Activated T-helper 1 cell treated with Interleukin-2 at 50 U/mL for 16 hours (primary cell): ENCODE measurements at regions not wholly inside any gene's neighbourhood (a gene's known extent, or its start where the extent isn't known, plus 50 kb on each side); places are given as distances from the start of the nearest gene placed in this dataset.

Experiments used
- DNase-seq: peaks from one replicate; pipeline ENCODE4 v3.0.0-alpha.2; 2020; ENCODE audit warnings: low read depth

- no peak for DNase-seq
Measured at GRCh38 chr15:96524676-96525417, 194.3 kb downstream of the NR2F2 start.

- no peak for DNase-seq
Measured at GRCh38 chr15:96535148-96535547, 204.6 kb downstream of the NR2F2 start.

- no peak for DNase-seq
Measured at GRCh38 chr15:96538491-96538890, 208.0 kb downstream of the NR2F2 start.

GRCh38 chr15:96540283-96540682, 209.8 kb downstream of the NR2F2 start:
- DNase-seq, result no peak

- no peak for DNase-seq
Measured at GRCh38 chr15:96542130-96542770, 211.8 kb downstream of the NR2F2 start.

GRCh38 chr15:96544162-96544756, 213.8 kb downstream of the NR2F2 start:
- no peak for DNase-seq

GRCh38 chr15:96549136-96549535, 218.6 kb downstream of the NR2F2 start:
- DNase-seq, result no peak

- DNase-seq, result no peak
Measured at GRCh38 chr15:96551196-96551595, 220.7 kb downstream of the NR2F2 start.

GRCh38 chr15:96551722-96552121, 221.2 kb downstream of the NR2F2 start:
- DNase-seq, result no peak

GRCh38 chr15:96553006-96553405, 222.5 kb downstream of the NR2F2 start:
- DNase-seq, result no peak

- no peak for DNase-seq
Measured at GRCh38 chr15:96553451-96553850, 223.0 kb downstream of the NR2F2 start.

GRCh38 chr15:96553931-96554330, 223.4 kb downstream of the NR2F2 start:
- no peak for DNase-seq

- no peak for DNase-seq
Measured at GRCh38 chr15:96554541-96554940, 224.0 kb downstream of the NR2F2 start.

- no peak for DNase-seq
Measured at GRCh38 chr15:96559087-96559486, 228.6 kb downstream of the NR2F2 start.

- DNase-seq, result no peak
Measured at GRCh38 chr15:96559631-96560030, 229.1 kb downstream of the NR2F2 start.

- DNase-seq, result no peak
Measured at GRCh38 chr15:96560246-96560895, 229.9 kb downstream of the NR2F2 start.

- no peak for DNase-seq
Measured at GRCh38 chr15:96561593-96561992, 231.1 kb downstream of the NR2F2 start.

- DNase-seq, result no peak
Measured at GRCh38 chr15:96564546-96564945, 234.0 kb downstream of the NR2F2 start.

GRCh38 chr15:96565266-96565665, 234.8 kb downstream of the NR2F2 start:
- DNase-seq, result no peak

- no peak for DNase-seq
Measured at GRCh38 chr15:96574782-96575181, 244.3 kb downstream of the NR2F2 start.

- DNase-seq, result no peak
Measured at GRCh38 chr15:96576596-96576995, 246.1 kb downstream of the NR2F2 start.

- no peak for DNase-seq
Measured at GRCh38 chr15:96578393-96578792, 247.9 kb downstream of the NR2F2 start.

GRCh38 chr15:96581371-96581770, 250.9 kb downstream of the NR2F2 start:
- no peak for DNase-seq
